ENCODE measurements at regions not wholly inside any gene's neighbourhood (a gene's known extent, or its start where the extent isn't known, plus 50 kb on each side); places are given as distances from the start of the nearest gene placed in this dataset.
A peak's percentile ranks its signal among the peaks of the same experiment; 100 is the strongest.

- TF ChIP-seq ZNF775 (CRISPR knock-in tag; IDR thresholded peaks at IDR 0.05; ENCODE audit: borderline replicate concordance), result no peak
- TF ChIP-seq NONO (IDR thresholded peaks at IDR 0.05), result no peak
- no peak for TF ChIP-seq NONO (CRISPR knock-in tag; conservative IDR thresholded peaks at IDR 0.05)
- no peak for TF ChIP-seq ZNF512B (CRISPR knock-in tag; IDR thresholded peaks at IDR 0.05; ENCODE audit: borderline replicate concordance)
- no peak for TF ChIP-seq MXD1 (CRISPR knock-in tag; IDR thresholded peaks at IDR 0.05)
- peak; percentile 72 for TF ChIP-seq TBL1XR1 (IDR thresholded peaks at IDR 0.05; ENCODE audit: borderline replicate concordance, low read length, partially characterized antibody)
- peak; percentile 41; the same call in 1 of the 2 replicates for TF ChIP-seq ZNF281 (CRISPR knock-in tag; IDR thresholded peaks at IDR 0.05; ENCODE audit: borderline replicate concordance)
- TF ChIP-seq SALL2 (CRISPR knock-in tag; IDR thresholded peaks at IDR 0.05), result no peak
- TF ChIP-seq ARNTL (CRISPR knock-in tag; IDR thresholded peaks at IDR 0.05), result no peak
- peak; percentile 86 for TF ChIP-seq TCF7 (IDR thresholded peaks at IDR 0.05; ENCODE audit: low read depth)
- peak; percentile 46; the same call in 1 of the 2 replicates for TF ChIP-seq ATF1 (CRISPR knock-in tag; IDR thresholded peaks at IDR 0.05)
- no peak for TF ChIP-seq RCOR2 (CRISPR knock-in tag; IDR thresholded peaks at IDR 0.05)
- TF ChIP-seq CCAR2 (optimal IDR thresholded peaks at IDR 0.05; ENCODE audit: low read depth, low read length), result no peak
- TF ChIP-seq AHR (CRISPR knock-in tag; IDR thresholded peaks at IDR 0.05), result no peak
- no peak; the same call in 1 of the 2 replicates for TF ChIP-seq DRAP1 (CRISPR knock-in tag; IDR thresholded peaks at IDR 0.05)
- TF ChIP-seq KLF9 (CRISPR knock-in tag; IDR thresholded peaks at IDR 0.05; ENCODE audit: low read depth), result no peak
- peak; percentile 44; the same call in 1 of the 2 replicates for TF ChIP-seq MYC (CRISPR knock-in tag; IDR thresholded peaks at IDR 0.05; ENCODE audit: borderline replicate concordance)
- peak; percentile 93 for TF ChIP-seq NCOA2 (CRISPR knock-in tag; IDR thresholded peaks at IDR 0.05)
- TF ChIP-seq ZNF121 (CRISPR knock-in tag; IDR thresholded peaks at IDR 0.05), result no peak
- no peak for TF ChIP-seq ZNF275 (CRISPR knock-in tag; IDR thresholded peaks at IDR 0.05; ENCODE audit: borderline replicate concordance)
- no peak for TF ChIP-seq ZNF10 (CRISPR knock-in tag; IDR thresholded peaks at IDR 0.05; ENCODE audit: borderline replicate concordance, low read depth)
- TF ChIP-seq RAD51 (IDR thresholded peaks at IDR 0.05; ENCODE audit: borderline replicate concordance), result no peak
- TF ChIP-seq NR3C1 (CRISPR knock-in tag; IDR thresholded peaks at IDR 0.05), result no peak
- no peak for TF ChIP-seq NKX3-1 (CRISPR knock-in tag; IDR thresholded peaks at IDR 0.05)
- peak; percentile 39; the same call in 1 of the 2 replicates for TF ChIP-seq KDM2A (CRISPR knock-in tag; IDR thresholded peaks at IDR 0.05; ENCODE audit: borderline replicate concordance, low read depth)
Measured at GRCh38 chrX:46327566-46328115, 217.6 kb downstream of the ZNF674 start (continued).
